NCI-H82 (cell line): ENCODE measurements at regions not wholly inside any gene's neighbourhood (a gene's known extent, or its start where the extent isn't known, plus 50 kb on each side); places are given as distances from the start of the nearest gene placed in this dataset.

Source experiments
- DNase-seq: peaks from one replicate; lab custom pipeline; 2025; lab: John Stamatoyannopoulos, UW

DNA sequence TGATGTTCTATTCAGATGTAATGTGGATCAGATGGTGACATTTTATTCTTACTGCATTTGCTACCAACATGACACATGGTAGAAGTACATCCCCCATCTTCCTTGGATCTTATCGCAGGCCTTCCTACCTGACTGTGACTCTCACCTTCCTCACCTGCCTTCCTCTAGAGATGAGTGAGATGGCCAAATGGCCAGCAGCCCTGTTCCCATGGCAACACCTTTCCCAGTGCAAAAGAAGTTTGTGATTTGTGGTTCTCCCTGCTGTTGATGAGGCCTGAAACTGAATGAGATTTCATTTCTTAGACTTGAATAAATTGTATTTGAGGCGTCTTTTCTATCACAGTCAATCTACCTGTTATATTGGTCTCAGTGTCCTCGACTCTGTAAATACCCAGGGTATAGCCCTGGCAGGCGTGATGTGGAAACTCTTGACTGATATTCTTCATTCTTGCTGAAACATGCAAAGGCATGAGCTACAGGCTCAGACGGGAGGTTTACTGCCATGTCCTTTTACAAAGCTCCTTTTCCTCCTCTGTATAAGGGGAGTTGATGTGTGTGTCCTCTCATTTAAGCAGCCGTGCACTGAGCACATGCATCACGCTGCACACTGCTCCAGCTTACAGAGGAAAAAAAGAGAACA lies 440.7 kb upstream of the AKR1E2 start:
- no peak for DNase-seq

DNA sequence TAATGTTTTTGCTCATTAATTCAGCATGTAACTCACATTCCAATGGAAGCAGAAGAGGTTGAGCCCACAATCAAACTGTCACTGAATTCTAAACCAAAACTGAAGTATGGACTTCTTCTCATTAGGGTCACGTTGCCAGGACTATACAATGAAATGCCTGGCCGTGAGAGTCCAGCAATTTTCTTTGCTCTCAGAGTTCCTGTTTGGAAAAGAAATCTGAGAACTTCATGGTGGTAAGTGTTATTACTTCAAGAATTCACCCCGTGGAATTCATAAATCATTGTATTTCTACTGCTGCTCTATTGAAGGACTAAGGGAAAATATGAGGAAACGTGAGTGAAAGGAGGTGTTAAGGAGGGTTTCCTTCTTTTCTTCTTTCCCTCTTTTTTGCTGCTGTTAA lies 441.8 kb upstream of the AKR1E2 start:
- DNase-seq, result no peak

DNA sequence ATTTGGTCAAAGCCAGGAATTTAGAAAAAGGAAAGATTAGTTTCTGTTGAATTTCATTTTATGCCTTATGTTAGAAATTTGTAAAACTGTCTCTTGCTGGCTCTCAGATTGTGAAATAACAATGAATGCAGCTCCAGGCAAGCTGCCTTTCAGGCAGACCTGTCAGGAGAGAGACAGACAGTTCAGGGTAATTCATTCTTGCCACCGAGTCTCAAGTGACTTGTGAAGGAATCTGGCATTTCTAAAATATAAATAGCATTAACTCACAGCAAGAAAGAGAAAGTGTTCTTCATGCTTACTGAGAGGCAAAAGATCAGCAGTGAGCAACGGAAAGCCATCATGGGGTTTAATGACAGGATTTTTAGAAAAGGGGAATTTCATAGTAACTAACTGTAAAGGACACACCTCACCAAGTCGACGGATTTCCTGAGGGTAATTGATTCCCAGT lies 442.3 kb upstream of the AKR1E2 start:
- DNase-seq, result no peak

DNA sequence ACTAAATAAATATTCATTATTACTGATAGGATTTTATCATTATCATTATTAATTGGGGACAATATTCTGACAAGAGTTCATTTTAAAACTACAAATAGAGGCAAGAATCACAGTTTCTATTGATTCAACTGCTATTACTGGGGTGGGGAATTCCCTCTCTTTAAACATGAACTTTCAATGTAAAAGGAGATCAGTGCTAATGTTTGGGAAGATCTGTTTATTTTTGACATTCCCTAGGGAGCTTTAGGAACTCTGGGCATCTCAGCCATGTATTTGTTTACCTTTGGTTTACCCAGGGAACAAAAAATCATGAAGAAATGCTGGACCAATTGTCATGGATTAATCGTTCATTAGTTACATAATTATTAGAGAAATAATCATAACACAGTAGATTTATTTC lies 443.2 kb upstream of the AKR1E2 start:
- DNase-seq, result no peak

GRCh38 chr10:4373612-4374011 lies 452.4 kb upstream of the AKR1E2 start:
- no peak for DNase-seq

GRCh38 chr10:4373098-4373497 lies 452.9 kb upstream of the AKR1E2 start:
- no peak for DNase-seq

- DNase-seq, result no peak
Observed at GRCh38 chr10:4372601-4373000, 453.4 kb upstream of the AKR1E2 start.

- DNase-seq, result no peak
Observed at GRCh38 chr10:4371691-4372295, 454.2 kb upstream of the AKR1E2 start.

DNA sequence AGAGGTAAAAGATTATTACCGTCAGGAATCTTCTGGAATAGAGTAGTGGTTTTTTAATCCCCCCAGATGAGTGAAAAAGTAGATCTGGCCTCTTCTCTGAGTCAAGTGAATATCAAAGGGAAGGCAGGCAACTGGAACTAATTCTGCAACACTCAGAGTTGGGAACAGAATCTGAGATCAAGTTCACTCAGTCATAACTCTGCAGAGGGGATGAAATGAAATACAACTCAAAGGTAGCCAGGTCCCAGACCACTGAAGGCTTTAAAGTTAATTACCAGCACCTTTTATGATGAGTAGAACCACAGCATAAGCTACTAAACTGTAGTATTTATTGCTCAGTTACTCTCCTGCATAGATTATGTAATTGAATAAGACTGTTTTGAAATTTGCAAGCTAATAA lies 455.6 kb upstream of the AKR1E2 start:
- DNase-seq, result no peak

DNA sequence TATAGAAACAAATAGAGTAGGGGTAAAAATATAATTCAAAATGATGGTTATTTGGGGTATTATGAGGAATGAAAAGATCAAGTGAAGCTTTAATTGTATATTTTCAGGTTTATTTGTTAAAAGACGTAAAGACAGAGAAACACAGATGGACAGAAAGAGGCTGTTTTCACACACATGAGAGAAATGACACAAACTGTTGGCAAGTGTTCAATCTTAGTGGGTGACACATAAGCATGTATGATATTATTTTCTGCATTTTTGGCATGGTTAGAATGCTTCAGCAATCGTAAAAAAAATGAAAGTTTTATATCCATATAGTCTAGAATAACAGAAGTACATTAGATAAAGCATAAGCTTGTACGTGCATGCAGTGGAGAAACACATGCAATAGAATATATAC lies 464.4 kb upstream of the AKR1E2 start:
- no peak for DNase-seq

- no peak for DNase-seq
Observed at GRCh38 chr10:4359003-4359402, 467.0 kb upstream of the AKR1E2 start.

DNA sequence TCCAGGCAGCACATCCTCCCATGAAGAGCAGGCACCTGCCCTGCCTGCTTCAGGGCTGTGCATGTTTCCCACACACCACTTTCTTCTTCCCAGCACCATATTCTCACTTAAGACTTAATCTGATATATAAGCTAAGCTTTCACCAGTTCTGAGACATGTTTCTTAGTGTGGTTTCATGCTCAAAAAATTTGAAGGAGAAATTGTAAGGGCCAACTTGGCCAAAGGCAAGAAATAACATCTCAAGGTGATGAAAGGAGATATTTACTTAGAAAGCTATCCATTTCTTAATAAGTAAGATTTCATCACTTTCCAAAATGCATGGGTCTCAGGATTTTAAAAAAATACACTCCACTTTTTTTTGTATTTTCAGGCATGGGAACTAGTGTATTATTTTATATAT lies 468.1 kb upstream of the AKR1E2 start:
- no peak for DNase-seq

DNA sequence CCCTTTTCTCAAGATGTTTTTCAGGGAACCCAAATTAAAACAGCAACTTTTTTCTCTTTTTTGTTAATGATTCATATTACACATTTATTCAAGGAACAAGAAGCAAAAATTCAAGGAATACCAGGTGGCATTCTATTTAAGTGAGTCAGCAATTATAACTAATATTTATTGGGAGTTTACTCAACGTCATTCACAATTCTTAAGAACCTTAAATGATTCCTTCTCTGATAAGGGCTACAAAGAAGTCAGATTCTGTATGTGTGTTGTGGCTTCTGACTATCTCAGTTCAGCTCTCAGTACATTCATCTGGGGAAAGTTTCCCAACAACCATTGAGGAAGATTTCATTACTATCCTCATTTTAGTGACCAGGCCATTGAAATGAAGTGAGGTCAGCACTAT lies 470.7 kb upstream of the AKR1E2 start:
- DNase-seq, result no peak

- no peak for DNase-seq
Observed at GRCh38 chr10:4354382-4354812, 471.6 kb upstream of the AKR1E2 start.

DNA sequence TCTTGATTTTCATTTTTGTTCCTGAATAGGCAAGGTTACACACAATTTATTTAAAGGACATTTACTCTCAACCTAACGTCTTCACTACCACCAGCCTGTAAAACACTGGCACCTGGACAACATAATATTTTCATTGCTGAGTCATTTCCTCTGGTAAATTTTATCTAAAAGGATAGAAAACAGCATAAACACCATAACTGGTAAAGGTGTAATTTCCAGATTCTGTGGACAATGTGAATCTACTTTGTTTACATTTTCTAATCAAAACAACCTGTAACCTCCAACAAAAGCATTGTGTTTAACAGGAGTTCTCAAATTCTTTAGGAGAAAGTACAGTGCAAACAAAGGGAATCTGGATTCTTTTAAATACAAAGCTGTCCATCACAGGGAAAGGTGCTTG lies 472.0 kb upstream of the AKR1E2 start:
- no peak for DNase-seq

- DNase-seq, result no peak
Observed at GRCh38 chr10:4353059-4353655, 472.9 kb upstream of the AKR1E2 start.

DNA sequence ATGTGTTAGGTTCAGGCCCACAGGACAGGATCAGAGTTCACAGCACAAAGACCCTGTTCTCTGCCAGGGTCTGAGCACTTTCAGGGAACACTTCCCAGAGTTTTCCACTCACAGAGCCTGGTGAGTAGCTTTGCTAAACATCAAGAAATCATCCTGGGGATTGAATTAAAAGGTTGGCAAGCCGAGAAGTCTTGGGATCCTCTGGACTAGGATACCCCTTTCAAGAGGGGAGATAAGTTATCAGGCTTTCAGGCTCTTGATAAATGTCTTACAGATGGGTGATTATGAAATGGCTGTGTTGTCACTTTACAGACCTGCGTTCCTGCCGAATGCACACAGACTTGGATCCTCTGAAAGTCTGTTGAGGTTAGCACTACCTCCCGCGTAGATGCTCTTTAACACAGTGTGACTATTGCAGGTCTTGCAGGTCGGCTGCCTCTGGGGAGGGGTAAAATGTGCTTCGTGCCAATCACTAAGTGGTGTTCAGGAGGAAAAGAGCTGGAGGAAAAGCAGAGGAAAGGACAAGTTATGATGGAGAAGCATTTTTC lies 473.5 kb upstream of the AKR1E2 start:
- DNase-seq, result no peak

DNA sequence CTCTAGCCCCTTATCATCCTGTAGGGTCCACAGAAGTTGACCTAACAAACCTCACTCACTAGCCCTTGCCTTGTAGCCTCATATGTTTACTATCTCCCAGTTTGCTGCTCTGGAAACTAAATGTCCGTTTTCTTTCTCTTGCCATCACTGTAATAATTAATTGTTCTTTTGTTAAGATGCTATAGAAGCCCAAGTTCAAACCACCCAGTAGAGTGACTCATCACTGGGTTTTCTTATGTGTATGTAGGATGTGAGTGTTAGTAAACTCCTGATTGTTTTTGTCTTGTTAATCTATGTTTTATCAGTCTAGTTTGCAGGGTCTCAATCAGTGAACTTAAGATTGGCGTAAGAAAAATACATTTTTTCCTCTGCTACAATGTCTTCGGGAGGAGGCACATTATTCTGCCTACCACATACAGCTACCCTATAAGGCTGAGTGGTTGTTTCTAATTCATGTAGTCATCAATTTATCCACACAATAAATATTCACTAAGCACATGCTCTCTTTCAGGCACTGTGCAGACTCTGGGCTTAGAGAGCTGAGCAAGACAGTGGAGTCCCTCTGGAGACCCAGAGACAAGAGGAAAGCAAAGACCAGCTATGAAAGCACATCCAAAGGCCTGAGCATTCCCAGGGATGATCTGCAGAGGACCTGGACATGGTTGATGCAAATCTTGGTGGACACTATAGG lies 474.1 kb upstream of the AKR1E2 start:
- no peak for DNase-seq

DNA sequence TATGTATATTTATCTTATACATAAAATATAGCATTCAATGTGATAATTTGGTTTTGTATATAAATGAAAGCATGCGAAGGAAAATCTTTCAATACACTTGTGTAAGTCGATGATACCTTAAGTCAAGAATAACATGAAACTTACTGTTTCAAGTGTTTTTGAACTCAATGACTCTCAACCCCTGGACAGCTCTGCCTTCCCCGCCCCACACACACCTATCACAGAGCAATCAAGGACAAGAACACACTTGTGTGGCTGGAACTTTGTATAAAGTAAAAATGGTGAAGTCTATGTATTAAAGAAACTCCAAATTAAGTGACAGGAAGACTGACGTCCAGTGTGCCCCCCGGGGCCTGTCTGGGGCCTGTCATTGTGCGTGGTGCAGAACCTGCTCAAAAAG lies 478.6 kb upstream of the AKR1E2 start:
- no peak for DNase-seq

GRCh38 chr10:4345877-4346646 lies 479.9 kb upstream of the AKR1E2 start:
- no peak for DNase-seq

DNA sequence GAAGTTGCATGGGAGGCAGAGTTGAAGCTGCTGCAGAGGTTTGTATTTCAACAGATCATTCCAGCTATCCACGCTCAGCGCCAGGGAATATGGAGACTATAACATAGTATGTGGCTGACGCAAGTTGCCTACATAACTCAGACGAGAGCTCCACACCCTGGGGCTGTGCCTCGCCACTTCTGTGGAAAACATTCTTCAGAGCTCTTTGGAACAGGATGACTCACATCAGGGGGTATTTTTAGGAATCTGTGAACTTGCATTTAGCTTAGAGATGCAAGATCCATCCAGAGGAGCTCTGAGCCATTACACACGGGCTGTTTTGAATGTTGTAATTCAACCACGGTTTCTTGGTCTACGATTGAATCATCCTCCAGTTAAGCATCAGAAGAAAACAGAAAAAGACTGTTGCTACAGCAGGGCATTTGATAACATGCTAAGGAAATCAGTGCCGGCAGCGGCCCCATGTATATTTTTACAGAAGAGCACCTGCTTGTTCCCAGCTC lies 481.5 kb upstream of the AKR1E2 start:
- DNase-seq, result no peak

DNA sequence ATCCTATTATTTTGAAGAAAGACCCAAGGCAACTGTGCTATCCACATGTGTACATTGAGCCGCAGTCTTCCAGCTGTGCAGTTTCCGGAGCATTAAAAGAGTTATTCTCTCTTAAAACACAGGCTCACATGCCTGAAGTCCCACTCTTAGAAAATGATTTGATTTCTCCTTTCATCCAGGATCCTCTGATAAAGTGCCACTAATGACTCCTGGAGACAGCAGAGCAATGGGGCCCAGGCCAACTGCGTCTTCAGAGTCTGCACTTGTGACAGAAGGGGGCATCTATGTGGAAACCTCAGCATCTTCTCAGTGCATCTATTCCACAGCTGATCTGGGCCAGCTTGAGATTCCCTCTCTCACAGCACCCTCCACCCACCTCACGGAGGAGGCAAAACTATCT lies 482.1 kb upstream of the AKR1E2 start:
- DNase-seq, result no peak
